DMS 273 treated with DMSO at 0.1 percent for 48 hours (cell line): ENCODE measurements at regions not wholly inside any gene's neighbourhood (a gene's known extent, or its start where the extent isn't known, plus 50 kb on each side); places are given as distances from the start of the nearest gene placed in this dataset.
"Not testable (repeated sequence)": the region's sequence is repeated elsewhere in the genome, so short reads cannot be mapped to it uniquely, and the experiment has no call there.

Experiments
- DNase-seq: peaks from one replicate; lab custom pipeline; 2025; lab: John Stamatoyannopoulos, UW

GRCh38 chr13:61880578-61881283 lies 465.1 kb upstream of the PCDH20 start:
- no peak for DNase-seq

- DNase-seq: not testable (repeated sequence)
Observed at GRCh38 chr13:61878565-61878964, 462.9 kb upstream of the PCDH20 start.

- no peak for DNase-seq
Observed at GRCh38 chr13:61874970-61875579, 459.4 kb upstream of the PCDH20 start.

GRCh38 chr13:61873717-61874116 lies 458.1 kb upstream of the PCDH20 start:
- no peak for DNase-seq

- no peak for DNase-seq
Observed at GRCh38 chr13:61857198-61857597, 441.5 kb upstream of the PCDH20 start.

GRCh38 chr13:61852116-61852619 lies 436.5 kb upstream of the PCDH20 start:
- no peak for DNase-seq

- DNase-seq: no peak
Observed at GRCh38 chr13:61850794-61851193, 435.1 kb upstream of the PCDH20 start.

GRCh38 chr13:61838568-61838967 lies 422.9 kb upstream of the PCDH20 start:
- DNase-seq: no peak

- no peak for DNase-seq
Observed at GRCh38 chr13:61833228-61833627, 417.6 kb upstream of the PCDH20 start.

- DNase-seq: no peak
Observed at GRCh38 chr13:61831026-61831425, 415.4 kb upstream of the PCDH20 start.

- peak; percentile 18 for DNase-seq
Observed at GRCh38 chr13:61830475-61830874, 414.8 kb upstream of the PCDH20 start.

- no peak for DNase-seq
Observed at GRCh38 chr13:61824168-61824567, 408.5 kb upstream of the PCDH20 start.

GRCh38 chr13:61812286-61812685 lies 396.6 kb upstream of the PCDH20 start:
- no peak for DNase-seq

GRCh38 chr13:61810065-61810464 lies 394.4 kb upstream of the PCDH20 start:
- DNase-seq: no peak

GRCh38 chr13:61797397-61797796 lies 381.7 kb upstream of the PCDH20 start:
- DNase-seq: no peak

GRCh38 chr13:61795580-61795979 lies 379.9 kb upstream of the PCDH20 start:
- no peak for DNase-seq

GRCh38 chr13:61779456-61779855 lies 363.8 kb upstream of the PCDH20 start:
- DNase-seq: no peak

GRCh38 chr13:61778531-61778930 lies 362.9 kb upstream of the PCDH20 start:
- no peak for DNase-seq

GRCh38 chr13:61777899-61778298 lies 362.2 kb upstream of the PCDH20 start:
- no peak for DNase-seq

- DNase-seq: no peak
Observed at GRCh38 chr13:61777271-61777670, 361.6 kb upstream of the PCDH20 start.

- DNase-seq: no peak
Observed at GRCh38 chr13:61774903-61775302, 359.3 kb upstream of the PCDH20 start.

- no peak for DNase-seq
Observed at GRCh38 chr13:61770681-61771080, 355.0 kb upstream of the PCDH20 start.

- DNase-seq: no peak
Observed at GRCh38 chr13:61768175-61768574, 352.5 kb upstream of the PCDH20 start.

GRCh38 chr13:61766667-61767058 lies 351.0 kb upstream of the PCDH20 start:
- DNase-seq: no peak
